ENCODE measurements at regions not wholly inside any gene's neighbourhood (a gene's known extent, or its start where the extent isn't known, plus 50 kb on each side); places are given as distances from the start of the nearest gene placed in this dataset.

DNA sequence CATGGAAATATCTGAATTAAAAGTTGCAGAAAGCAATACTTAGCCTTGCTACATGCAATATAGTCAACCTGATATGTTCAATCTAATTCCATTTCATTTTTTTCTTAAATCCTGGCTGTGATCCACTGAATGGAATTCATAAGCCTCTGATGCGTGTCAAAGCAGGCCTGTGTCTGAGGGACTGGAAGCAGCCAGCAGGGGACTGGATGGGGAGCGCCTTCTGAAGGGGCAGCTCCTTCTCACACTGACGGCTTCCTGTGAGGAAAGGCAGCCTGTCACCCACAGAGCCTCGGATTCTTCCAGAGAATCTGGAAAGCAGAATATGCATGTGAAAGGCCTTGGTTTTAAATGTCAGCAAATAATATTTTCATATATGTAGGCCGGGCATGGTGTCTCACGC, 73.5 kb downstream of the KCNF1 start:
- no peak overlapping the region for H3K27ac Mint-ChIP-seq
- no peaks in the 10 kb centered on the region for H3K36me3 Mint-ChIP-seq (ENCODE audit: low read depth)

DNA sequence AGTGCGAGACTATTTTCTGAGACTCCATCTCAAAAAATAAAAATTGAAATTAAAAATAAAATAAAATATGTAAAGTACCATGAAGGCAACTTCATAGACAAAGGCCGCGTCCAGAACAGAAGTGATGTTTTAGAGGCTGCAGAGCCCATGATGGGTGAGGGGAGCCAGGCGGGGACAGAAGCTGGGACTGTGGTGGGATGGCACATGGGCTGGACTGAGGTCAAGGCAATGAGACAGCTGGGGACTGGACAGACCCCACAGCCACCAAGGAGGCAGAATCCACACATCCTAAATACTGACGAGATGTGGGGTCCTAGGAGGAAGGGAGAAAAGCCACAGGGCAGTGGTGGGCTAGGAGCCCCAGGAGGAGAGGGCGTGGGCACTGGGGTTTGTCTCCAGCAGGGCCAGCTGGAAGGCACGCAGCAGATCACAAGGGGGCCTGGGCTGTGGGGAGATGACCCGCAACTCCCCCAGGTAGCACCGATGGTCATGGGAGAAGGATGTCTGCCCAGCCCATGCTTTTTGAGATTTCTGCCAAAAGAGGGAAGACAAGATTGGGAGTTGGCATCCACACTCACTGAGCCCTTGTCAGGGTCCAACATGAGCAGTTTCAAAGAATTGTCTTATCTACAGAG, 74.3 kb downstream of the KCNF1 start:
- DNase-seq, result no peak
- H3K4me3 Mint-ChIP-seq, result no peak overlapping the region
- H3K27me3 Mint-ChIP-seq (ENCODE audit: insufficient read depth), result peaks cover 25% of the 10 kb centered on the region
- TF ChIP-seq CTCF (IDR thresholded peaks at IDR 0.05), result no peak
- H3K9me3 Mint-ChIP-seq, result no peaks in the 10 kb centered on the region
- H3K36me3 Mint-ChIP-seq (ENCODE audit: low read depth), result no peaks in the 10 kb centered on the region
- no peaks in the 10 kb centered on the region for H3K4me1 Mint-ChIP-seq (ENCODE audit: low read depth)
- no peak overlapping the region for H3K27ac Mint-ChIP-seq

More for the DNA sequence above, 73.5 kb downstream of the KCNF1 start:
- no peaks in the 10 kb centered on the region for H3K4me1 Mint-ChIP-seq (ENCODE audit: low read depth)
- no peak overlapping the region for H3K4me3 Mint-ChIP-seq
- no peak for DNase-seq
- no peak for TF ChIP-seq CTCF (IDR thresholded peaks at IDR 0.05)
- no peaks in the 10 kb centered on the region for H3K9me3 Mint-ChIP-seq
- peaks cover 33% of the 10 kb centered on the region for H3K27me3 Mint-ChIP-seq (ENCODE audit: insufficient read depth)

DNA sequence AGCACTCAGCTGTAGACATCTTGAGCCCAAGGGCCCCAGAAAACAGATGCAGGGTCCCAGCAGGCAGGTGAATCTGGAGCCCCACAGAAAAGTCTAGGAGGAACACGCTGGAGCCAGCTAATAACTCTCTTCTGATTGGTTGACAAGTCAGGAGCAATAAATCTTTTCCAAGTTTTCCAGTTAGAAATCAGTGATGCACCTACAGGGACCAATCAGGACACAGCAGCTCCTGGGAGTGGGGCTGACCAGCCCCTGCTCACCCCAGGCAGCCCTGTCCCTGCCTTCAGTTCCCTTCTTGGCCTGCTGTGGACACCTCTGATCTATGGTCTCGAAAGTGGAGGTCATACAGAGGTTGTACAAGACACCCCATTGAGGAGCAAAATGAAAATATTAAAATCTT, 75.7 kb downstream of the KCNF1 start:
- Mint-ChIP-seq H3K27ac (no peak overlapping the region), H3K36me3 (ENCODE audit: low read depth) (no peaks in the 10 kb centered on the region), H3K4me1 (ENCODE audit: low read depth) (no peaks in the 10 kb centered on the region), H3K27me3 (ENCODE audit: insufficient read depth) (peaks cover 25% of the 10 kb centered on the region), H3K4me3 (no peak overlapping the region), H3K9me3 (no peaks in the 10 kb centered on the region)
- TF ChIP-seq CTCF (IDR thresholded peaks at IDR 0.05), result no peak
- no peak for DNase-seq

- TF ChIP-seq CTCF (IDR thresholded peaks at IDR 0.05), result no peak
- H3K4me3 Mint-ChIP-seq, result no peak overlapping the region
- H3K4me1 Mint-ChIP-seq (ENCODE audit: low read depth), result peaks cover 3% of the 10 kb centered on the region
- H3K36me3 Mint-ChIP-seq (ENCODE audit: low read depth), result no peaks in the 10 kb centered on the region
- no peaks in the 10 kb centered on the region for H3K9me3 Mint-ChIP-seq
- H3K27ac Mint-ChIP-seq, result no peak overlapping the region
- no peak for DNase-seq
- peaks cover 29% of the 10 kb centered on the region for H3K27me3 Mint-ChIP-seq (ENCODE audit: insufficient read depth)
Observed at GRCh38 chr2:10987861-10988260, 76.1 kb downstream of the KCNF1 start.

DNA sequence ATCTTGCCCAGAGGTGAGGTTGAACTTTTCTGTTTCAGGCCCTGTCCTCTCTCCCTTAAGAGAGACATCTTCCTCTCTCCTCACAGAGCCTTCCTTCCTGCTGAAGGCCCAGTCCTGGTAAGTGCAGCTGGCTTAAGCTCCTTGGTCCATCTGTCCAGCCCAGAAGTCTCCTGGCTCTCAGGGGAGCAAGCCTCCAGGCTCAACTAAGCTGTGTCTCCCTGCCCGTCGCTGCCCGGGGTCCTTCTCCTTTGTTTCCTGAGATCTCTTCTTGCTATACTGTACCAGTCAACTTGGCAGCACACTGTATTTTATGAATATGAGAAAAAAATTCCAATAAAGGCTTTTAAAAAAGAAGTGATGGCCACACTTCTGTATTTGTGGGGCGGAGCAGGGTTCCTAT, 77.4 kb downstream of the KCNF1 start:
- no peak for TF ChIP-seq CTCF (IDR thresholded peaks at IDR 0.05)
- Mint-ChIP-seq H3K4me1 (ENCODE audit: low read depth) (peaks cover 10% of the 10 kb centered on the region), H3K27ac (no peak overlapping the region), H3K4me3 (no peak overlapping the region), H3K27me3 (ENCODE audit: insufficient read depth) (peaks cover 31% of the 10 kb centered on the region), H3K36me3 (ENCODE audit: low read depth) (no peaks in the 10 kb centered on the region), H3K9me3 (no peaks in the 10 kb centered on the region)
- DNase-seq, result no peak

DNA sequence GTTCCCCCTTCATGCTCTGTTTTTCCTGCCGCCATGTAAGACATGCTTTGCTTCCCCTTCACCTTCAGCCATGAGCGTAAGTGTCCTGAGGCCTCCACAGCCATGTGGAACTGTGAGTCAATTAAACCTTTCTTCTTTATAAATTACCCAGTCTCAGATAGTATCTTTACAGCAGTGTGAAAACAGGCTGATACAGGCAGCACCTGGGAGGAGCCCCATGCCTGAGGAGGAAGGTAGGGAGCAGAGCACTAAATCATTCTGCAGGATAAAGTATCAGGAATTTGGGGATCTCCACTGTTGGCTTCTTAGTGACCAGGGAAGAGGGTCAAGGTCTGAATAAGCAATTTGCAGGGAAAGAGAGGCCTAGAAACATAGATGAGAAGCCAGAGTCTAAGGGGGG, 78.0 kb downstream of the KCNF1 start:
- no peak for TF ChIP-seq CTCF (IDR thresholded peaks at IDR 0.05)
- Mint-ChIP-seq H3K27me3 (ENCODE audit: insufficient read depth) (peaks cover 26% of the 10 kb centered on the region), H3K9me3 (no peaks in the 10 kb centered on the region), H3K4me1 (ENCODE audit: low read depth) (peaks cover 10% of the 10 kb centered on the region), H3K36me3 (ENCODE audit: low read depth) (no peaks in the 10 kb centered on the region), H3K4me3 (no peak overlapping the region), H3K27ac (no peak overlapping the region)
- DNase-seq, result no peak
